ENCODE measurements at regions not wholly inside any gene's neighbourhood (a gene's known extent, or its start where the extent isn't known, plus 50 kb on each side); places are given as distances from the start of the nearest gene placed in this dataset.

DNA sequence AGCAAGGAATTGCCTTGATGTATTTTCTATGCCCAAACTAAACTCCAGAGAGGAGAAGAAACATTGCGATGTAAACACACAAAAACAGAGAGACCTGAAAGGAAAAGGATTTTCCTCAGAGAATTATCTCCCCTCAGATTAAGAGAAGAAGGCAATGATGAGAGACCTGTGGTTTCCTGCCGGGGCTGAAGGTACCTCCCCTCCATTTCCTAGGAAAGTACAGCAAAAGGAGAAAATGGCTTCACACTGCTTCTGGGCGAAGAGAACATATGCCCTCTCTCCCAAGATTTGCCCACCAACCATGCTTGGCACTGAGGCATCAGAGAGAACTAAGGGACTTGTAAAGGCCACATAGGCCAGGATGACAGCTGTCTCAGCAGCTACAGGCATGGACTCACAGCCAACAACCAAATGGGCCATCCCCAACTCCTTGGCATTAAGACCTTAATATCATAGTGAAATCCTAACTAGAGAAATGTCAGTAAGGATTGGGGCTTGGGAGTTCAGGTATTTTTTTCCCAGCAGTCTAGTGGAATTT is 523.0 kb downstream of the PTPRC start:
- Histone ChIP-seq H3K27me3 (ENCODE audit: control insufficient read depth, insufficient read depth) (no peaks in the 10 kb centered on the region), H3K27ac (ENCODE audit: low read length) (no peak overlapping the region), H3K9me3 (ENCODE audit: control insufficient read depth, low read length) (no peaks in the 10 kb centered on the region), H3K4me1 (ENCODE audit: control insufficient read depth, insufficient read depth, low read length) (no peaks in the 10 kb centered on the region), H3K4me3 (ENCODE audit: low read length) (no peak overlapping the region)
- DNase-seq = no peak
- intact Hi-C loops (cut with DNase I) = no loop called here
- WGBS = 91% methylated on average over 3 of the region's 3 CpGs
- ATAC-seq = no peak

GRCh38 chr1:199163267-199163666 is 524.4 kb downstream of the PTPRC start:
- no peaks in the 10 kb centered on the region for H3K9me3 ChIP-seq (ENCODE audit: control insufficient read depth, low read length)
- ATAC-seq (no peak), DNase-seq (no peak)
- WGBS = 34% methylated on average over 4 of the region's 4 CpGs
- no peaks in the 10 kb centered on the region for H3K27me3 ChIP-seq (ENCODE audit: control insufficient read depth, insufficient read depth)
- intact Hi-C loops (cut with DNase I) = no loop called here
- H3K4me3 ChIP-seq (ENCODE audit: low read length) = no peak overlapping the region
- no peaks in the 10 kb centered on the region for H3K4me1 ChIP-seq (ENCODE audit: control insufficient read depth, insufficient read depth, low read length)
- no peak overlapping the region for H3K27ac ChIP-seq (ENCODE audit: low read length)

DNA sequence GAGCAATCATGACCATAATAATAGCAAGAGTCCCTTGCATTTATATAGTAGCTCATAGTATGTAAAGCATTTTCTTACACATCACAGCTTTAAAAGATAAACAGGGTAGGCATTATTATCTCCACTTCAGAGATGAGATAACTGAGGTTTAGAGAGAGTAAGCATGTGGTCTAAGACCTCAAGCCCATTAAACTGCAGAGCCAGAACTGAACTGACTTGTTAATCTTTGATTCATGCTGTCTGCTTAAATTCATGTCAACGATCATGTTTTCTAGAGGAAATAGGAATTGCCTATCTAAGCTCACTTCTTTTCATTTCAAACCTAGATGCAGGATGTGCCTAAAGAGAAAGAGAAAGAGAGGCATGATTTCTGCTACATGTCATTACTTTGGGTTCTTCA is 524.8 kb downstream of the PTPRC start:
- Histone ChIP-seq H3K27me3 (ENCODE audit: control insufficient read depth, insufficient read depth) (no peaks in the 10 kb centered on the region), H3K27ac (ENCODE audit: low read length) (no peak overlapping the region), H3K9me3 (ENCODE audit: control insufficient read depth, low read length) (no peaks in the 10 kb centered on the region), H3K4me1 (ENCODE audit: control insufficient read depth, insufficient read depth, low read length) (no peaks in the 10 kb centered on the region), H3K4me3 (ENCODE audit: low read length) (no peak overlapping the region)
- no peak for DNase-seq
- intact Hi-C loops (cut with DNase I) = no loop called here
- ATAC-seq = no peak
- 20% methylated on average over 1 of the region's 1 CpG for WGBS

DNA sequence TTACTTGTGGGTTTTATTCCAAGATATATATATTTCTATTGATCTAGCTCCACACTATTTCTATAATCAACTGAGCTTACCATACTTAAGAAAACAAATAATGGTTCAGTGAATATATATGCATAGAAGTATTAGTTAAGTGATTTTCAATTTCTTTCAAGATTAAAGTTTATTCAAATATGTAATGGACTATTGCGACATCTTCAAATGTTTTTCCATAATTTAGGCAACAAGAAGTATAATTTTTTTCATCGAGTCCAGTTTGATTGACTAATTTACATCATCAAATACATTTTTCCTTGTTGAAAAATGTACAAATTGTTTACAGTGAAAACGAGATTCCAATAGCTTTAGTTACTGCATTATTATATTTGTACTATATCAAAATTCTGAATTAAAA is 528.6 kb downstream of the PTPRC start:
- Histone ChIP-seq H3K9me3 (ENCODE audit: control insufficient read depth, low read length) (no peaks in the 10 kb centered on the region), H3K4me3 (ENCODE audit: low read length) (no peak overlapping the region), H3K27me3 (ENCODE audit: control insufficient read depth, insufficient read depth) (no peaks in the 10 kb centered on the region), H3K4me1 (ENCODE audit: control insufficient read depth, insufficient read depth, low read length) (no peaks in the 10 kb centered on the region), H3K27ac (ENCODE audit: low read length) (no peak overlapping the region)
- intact Hi-C loops (cut with DNase I) = no loop called here
- no peak for DNase-seq
- 92% methylated on average over 3 of the region's 3 CpGs for WGBS
- ATAC-seq = no peak

- Histone ChIP-seq H3K4me3 (ENCODE audit: low read length) (no peak overlapping the region), H3K4me1 (ENCODE audit: control insufficient read depth, insufficient read depth, low read length) (no peaks in the 10 kb centered on the region), H3K9me3 (ENCODE audit: control insufficient read depth, low read length) (no peaks in the 10 kb centered on the region), H3K27me3 (ENCODE audit: control insufficient read depth, insufficient read depth) (no peaks in the 10 kb centered on the region), H3K27ac (ENCODE audit: low read length) (no peak overlapping the region)
- ATAC-seq (no peak), DNase-seq (no peak)
- 88% methylated on average over 2 of the region's 2 CpGs for WGBS
- intact Hi-C loops (cut with DNase I) = no loop called here
These were observed 530.2 kb downstream of the PTPRC start for GRCh38 chr1:199168888-199169585.

DNA sequence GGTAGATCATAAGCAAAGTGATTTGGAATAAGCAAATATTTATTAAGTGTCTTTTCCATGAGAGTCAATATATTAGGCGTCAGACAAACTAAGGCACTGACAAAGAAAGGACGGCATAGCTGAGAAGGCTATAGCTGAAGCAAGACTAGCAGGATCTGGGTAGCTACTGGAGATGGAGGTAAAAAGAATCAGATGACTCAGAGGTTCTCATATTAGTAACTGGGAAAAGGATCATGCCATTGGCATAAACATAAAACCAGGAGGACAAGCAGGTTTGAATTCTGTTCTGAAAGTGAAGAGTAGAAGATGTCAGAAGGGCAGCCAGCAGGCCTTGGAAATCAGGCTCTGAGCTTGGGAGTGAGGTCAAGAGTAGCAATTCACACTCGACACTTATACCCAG is 531.9 kb downstream of the PTPRC start:
- Histone ChIP-seq H3K4me1 (ENCODE audit: control insufficient read depth, insufficient read depth, low read length) (no peaks in the 10 kb centered on the region), H3K9me3 (ENCODE audit: control insufficient read depth, low read length) (no peaks in the 10 kb centered on the region), H3K27me3 (ENCODE audit: control insufficient read depth, insufficient read depth) (no peaks in the 10 kb centered on the region), H3K27ac (ENCODE audit: low read length) (no peak overlapping the region), H3K4me3 (ENCODE audit: low read length) (no peak overlapping the region)
- intact Hi-C loops (cut with DNase I) = no loop called here
- DNase-seq = peak in 1 of 3 donors; percentile 18
- ATAC-seq = peak in 1 of 2 donors; percentile 47
- 85% methylated on average over 3 of the region's 3 CpGs for WGBS

DNA sequence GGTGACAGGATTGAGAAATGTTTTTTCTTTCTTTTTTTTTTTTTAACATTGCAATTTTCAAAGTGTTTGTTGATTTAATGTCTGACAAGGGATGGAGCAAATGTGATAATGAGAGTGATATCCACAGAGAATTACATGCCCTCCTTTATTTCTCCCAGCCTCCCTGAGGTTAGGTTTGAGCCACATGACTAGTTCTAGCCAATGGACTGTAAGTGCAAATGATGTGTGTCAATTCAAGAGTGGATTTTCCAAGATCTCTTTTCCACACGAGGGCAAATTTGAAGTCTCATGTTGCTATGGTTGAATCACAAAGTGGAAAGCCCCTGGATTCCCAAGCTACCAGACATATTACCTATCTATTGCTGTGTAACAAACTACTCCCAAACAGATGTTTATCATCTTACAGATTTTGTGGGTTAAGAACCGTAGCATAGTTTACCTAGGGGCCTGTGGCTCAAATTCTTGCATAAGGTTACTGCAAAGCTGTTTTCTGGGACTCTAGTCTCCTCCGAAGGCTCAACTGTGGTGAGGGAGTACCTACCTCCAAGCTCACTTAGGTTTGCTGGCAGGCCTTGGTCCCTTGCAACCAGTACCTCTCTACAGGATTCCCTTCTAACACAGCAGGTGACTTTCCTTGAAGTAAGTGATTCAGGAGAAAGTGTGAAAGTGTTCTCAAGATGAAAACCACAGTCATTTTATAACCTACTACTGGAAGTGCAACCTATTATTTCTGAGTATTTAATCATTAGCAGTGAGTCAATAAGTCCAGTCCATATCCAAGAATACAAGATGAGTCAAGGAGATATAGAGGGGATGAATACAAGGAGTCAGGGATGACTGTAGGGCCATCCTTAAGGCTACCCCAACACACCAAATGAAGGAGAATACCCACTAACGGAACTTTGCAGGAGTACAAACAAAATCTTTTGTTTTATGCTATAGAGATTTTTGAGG is 533.6 kb downstream of the PTPRC start:
- Histone ChIP-seq H3K4me3 (ENCODE audit: low read length) (no peak overlapping the region), H3K27me3 (ENCODE audit: control insufficient read depth, insufficient read depth) (no peaks in the 10 kb centered on the region), H3K4me1 (ENCODE audit: control insufficient read depth, insufficient read depth, low read length) (no peaks in the 10 kb centered on the region), H3K27ac (ENCODE audit: low read length) (no peak overlapping the region), H3K9me3 (ENCODE audit: control insufficient read depth, low read length) (no peaks in the 10 kb centered on the region)
- WGBS = 85% methylated on average over 4 of the region's 4 CpGs
- no peak for DNase-seq
- no peak for ATAC-seq
- intact Hi-C loops (cut with DNase I) = no loop called here

DNA sequence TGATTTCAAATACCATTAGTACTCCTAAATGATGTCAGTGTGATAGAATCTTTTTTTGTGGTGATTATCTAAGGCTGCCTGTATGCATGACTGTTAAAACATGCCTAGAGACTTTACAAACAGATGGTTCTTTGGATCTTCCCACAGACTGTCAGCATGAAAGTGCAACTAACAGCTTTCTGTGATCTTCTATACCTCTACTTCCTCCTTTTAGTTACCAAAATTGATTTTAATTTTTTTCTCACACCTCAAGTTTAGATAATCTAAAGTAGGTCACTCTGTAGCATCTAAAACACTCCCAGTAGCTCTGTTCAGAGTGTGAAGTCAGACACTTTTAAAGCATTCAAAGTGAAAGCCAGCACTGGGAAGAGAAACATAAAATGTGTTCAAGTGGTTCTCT is 534.5 kb downstream of the PTPRC start:
- Histone ChIP-seq H3K27me3 (ENCODE audit: control insufficient read depth, insufficient read depth) (no peaks in the 10 kb centered on the region), H3K4me1 (ENCODE audit: control insufficient read depth, insufficient read depth, low read length) (no peaks in the 10 kb centered on the region), H3K27ac (ENCODE audit: low read length) (no peak overlapping the region), H3K4me3 (ENCODE audit: low read length) (no peak overlapping the region), H3K9me3 (ENCODE audit: control insufficient read depth, low read length) (no peaks in the 10 kb centered on the region)
- intact Hi-C loops (cut with DNase I) = no loop called here
- DNase-seq = no peak
- ATAC-seq = peak in 1 of 2 donors; percentile 45

GRCh38 chr1:199174336-199174735 is 535.5 kb downstream of the PTPRC start:
- Histone ChIP-seq H3K4me3 (ENCODE audit: low read length) (no peak overlapping the region), H3K9me3 (ENCODE audit: control insufficient read depth, low read length) (no peaks in the 10 kb centered on the region), H3K4me1 (ENCODE audit: control insufficient read depth, insufficient read depth, low read length) (no peaks in the 10 kb centered on the region), H3K27ac (ENCODE audit: low read length) (no peak overlapping the region), H3K27me3 (ENCODE audit: control insufficient read depth, insufficient read depth) (no peaks in the 10 kb centered on the region)
- ATAC-seq (peak; percentile 26 to 81), DNase-seq (peak; percentile 11 to 70 (median 51))
- intact Hi-C loops (cut with DNase I) = no loop called here

GRCh38 chr1:199176713-199177112 is 537.9 kb downstream of the PTPRC start:
- intact Hi-C loops (cut with DNase I) = no loop called here
- Histone ChIP-seq H3K4me1 (ENCODE audit: control insufficient read depth, insufficient read depth, low read length) (no peaks in the 10 kb centered on the region), H3K27me3 (ENCODE audit: control insufficient read depth, insufficient read depth) (no peaks in the 10 kb centered on the region), H3K9me3 (ENCODE audit: control insufficient read depth, low read length) (no peaks in the 10 kb centered on the region), H3K27ac (ENCODE audit: low read length) (no peak overlapping the region), H3K4me3 (ENCODE audit: low read length) (no peak overlapping the region)
- DNase-seq = no peak
- 90% methylated on average over 5 of the region's 5 CpGs for WGBS
- no peak for ATAC-seq

GRCh38 chr1:199177241-199177640 is 538.4 kb downstream of the PTPRC start:
- intact Hi-C loops (cut with DNase I) = no loop called here
- Histone ChIP-seq H3K27me3 (ENCODE audit: control insufficient read depth, insufficient read depth) (no peaks in the 10 kb centered on the region), H3K9me3 (ENCODE audit: control insufficient read depth, low read length) (no peaks in the 10 kb centered on the region), H3K27ac (ENCODE audit: low read length) (no peak overlapping the region), H3K4me1 (ENCODE audit: control insufficient read depth, insufficient read depth, low read length) (no peaks in the 10 kb centered on the region), H3K4me3 (ENCODE audit: low read length) (no peak overlapping the region)
- ATAC-seq (no peak), DNase-seq (no peak)
- 90% methylated on average over 4 of the region's 4 CpGs for WGBS

All from right cardiac atrium (tissue), 5 donors.